HFFc6 (cell line): ENCODE measurements at regions not wholly inside any gene's neighbourhood (a gene's known extent, or its start where the extent isn't known, plus 50 kb on each side); places are given as distances from the start of the nearest gene placed in this dataset.

Experiments
- DNase-seq: peaks from one replicate; pipeline ENCODE4 v3.0.0-alpha.2; 2018
- H3K27ac Mint-ChIP-seq: 2 replicates; pipeline ENCODE4 v1.8.0; 2020; ENCODE audit warnings: mild to moderate bottlenecking, mixed read lengths
- H3K27me3 Mint-ChIP-seq: 2 replicates; pipeline ENCODE4 v1.8.0; 2021; ENCODE audit warnings: mild to moderate bottlenecking, moderate library complexity, mixed read lengths; ENCODE audit not compliant: insufficient read depth
- H3K36me3 Mint-ChIP-seq: 2 replicates; pipeline ENCODE4 v1.8.0; 2021; ENCODE audit warnings: low read depth, mixed read lengths
- H3K4me1 Mint-ChIP-seq: 2 replicates; pipeline ENCODE4 v1.8.0; 2020; ENCODE audit warnings: low read depth, mixed read lengths
- H3K4me3 Mint-ChIP-seq: 2 replicates; pipeline ENCODE4 v1.8.0; 2020; ENCODE audit warnings: mild to moderate bottlenecking, moderate library complexity, mixed read lengths
- H3K9me3 Mint-ChIP-seq: 2 replicates; pipeline ENCODE4 v1.8.0; 2020; ENCODE audit warnings: mild to moderate bottlenecking, mixed read lengths
- CTCF ChIP-seq: fragments of 200-600 bp; sonication (generic); IDR thresholded peaks from 2 replicates; pipeline ENCODE4 v1.5.0; 2021; ENCODE audit warnings: antibody characterized with exemption, mild to moderate bottlenecking

GRCh38 chr5:40405996-40406740 is 273.5 kb upstream of the PTGER4 start:
- Mint-ChIP-seq H3K27me3 (peaks cover 3% of the 10 kb centered on the region), H3K9me3 (no peaks in the 10 kb centered on the region), H3K4me3 (no peak overlapping the region), H3K4me1 (peaks cover 66% of the 10 kb centered on the region), H3K27ac (peak overlapping the region; percentile 58), H3K36me3 (no peaks in the 10 kb centered on the region; the same call in 1 of the 2 replicates)
- no peak for DNase-seq
- TF ChIP-seq CTCF, result no peak

GRCh38 chr5:40405230-40405629 is 274.5 kb upstream of the PTGER4 start:
- H3K27me3 Mint-ChIP-seq, result peaks cover 3% of the 10 kb centered on the region
- no peaks in the 10 kb centered on the region for H3K9me3 Mint-ChIP-seq
- H3K27ac Mint-ChIP-seq, result no peak overlapping the region
- H3K4me1 Mint-ChIP-seq, result peaks cover 66% of the 10 kb centered on the region
- no peak for TF ChIP-seq CTCF
- no peak overlapping the region for H3K4me3 Mint-ChIP-seq
- DNase-seq, result no peak
- no peaks in the 10 kb centered on the region; the same call in 1 of the 2 replicates for H3K36me3 Mint-ChIP-seq

- H3K27ac Mint-ChIP-seq, result no peak overlapping the region
- H3K9me3 Mint-ChIP-seq, result no peaks in the 10 kb centered on the region
- peaks cover 66% of the 10 kb centered on the region for H3K4me1 Mint-ChIP-seq
- no peaks in the 10 kb centered on the region; the same call in 1 of the 2 replicates for H3K36me3 Mint-ChIP-seq
- no peak for TF ChIP-seq CTCF
- no peak overlapping the region for H3K4me3 Mint-ChIP-seq
- DNase-seq, result no peak
- H3K27me3 Mint-ChIP-seq, result peaks cover 3% of the 10 kb centered on the region
These were observed 275.1 kb upstream of the PTGER4 start for GRCh38 chr5:40404613-40405012.

GRCh38 chr5:40402007-40402364 is 277.7 kb upstream of the PTGER4 start:
- H3K27me3 Mint-ChIP-seq, result peaks cover 5% of the 10 kb centered on the region
- peak overlapping the region; percentile 76 for H3K27ac Mint-ChIP-seq
- peak; percentile 87 for DNase-seq
- peak overlapping the region; percentile 69 for H3K4me3 Mint-ChIP-seq
- no peak for TF ChIP-seq CTCF
- no peaks in the 10 kb centered on the region; the same call in 1 of the 2 replicates for H3K36me3 Mint-ChIP-seq
- H3K4me1 Mint-ChIP-seq, result peaks cover 74% of the 10 kb centered on the region
- H3K9me3 Mint-ChIP-seq, result no peaks in the 10 kb centered on the region

GRCh38 chr5:40401284-40402006 is 278.3 kb upstream of the PTGER4 start:
- no peak for TF ChIP-seq CTCF
- Mint-ChIP-seq H3K27ac (peak overlapping the region; percentile 76), H3K4me1 (peaks cover 69% of the 10 kb centered on the region), H3K36me3 (no peaks in the 10 kb centered on the region; the same call in 1 of the 2 replicates), H3K27me3 (peaks cover 5% of the 10 kb centered on the region), H3K9me3 (no peaks in the 10 kb centered on the region), H3K4me3 (peak overlapping the region; percentile 69)
- peak; percentile 42 for DNase-seq
